ENCODE measurements at regions not wholly inside any gene's neighbourhood (a gene's known extent, or its start where the extent isn't known, plus 50 kb on each side); places are given as distances from the start of the nearest gene placed in this dataset.

- TF ChIP-seq EZH2phosphoT487 (IDR thresholded peaks at IDR 0.05; ENCODE audit: borderline replicate concordance, low read length) (no peak), CTCF (IDR thresholded peaks at IDR 0.05; ENCODE audit: low read depth, low read length, poor library complexity, severe bottlenecking) (no peak)
- Histone ChIP-seq H3K4me3 (ENCODE audit: low read length) (no peak overlapping the region), H3F3A (ENCODE audit: control insufficient read depth, insufficient read depth) (no peaks in the 10 kb centered on the region; the same call in 1 of the 2 replicates), H4K20me1 (ENCODE audit: control insufficient read depth, insufficient read depth, low read depth, low read length) (no peaks in the 10 kb centered on the region), H3K36me3 (ENCODE audit: control insufficient read depth, low read length) (no peaks in the 10 kb centered on the region), H3K4me2 (ENCODE audit: low read length) (no peak overlapping the region), H3K9me2 (replicated peaks; ENCODE audit: control insufficient read depth, low read length) (no peaks in the 10 kb centered on the region), H3K79me2 (ENCODE audit: control insufficient read depth, low read length) (no peaks in the 10 kb centered on the region), H3K27ac (ENCODE audit: low read depth, low read length) (no peak overlapping the region), H3K27me3 (ENCODE audit: control insufficient read depth, low read length) (peaks cover 57% of the 10 kb centered on the region), H3K9me3 (ENCODE audit: control insufficient read depth, insufficient read depth, low read length) (no peaks in the 10 kb centered on the region), H3K4me1 (ENCODE audit: control insufficient read depth, low read length) (peaks cover 18% of the 10 kb centered on the region)
Measured at GRCh38 chr17:77889866-77890760, 68.4 kb upstream of the TNRC6C start.

GRCh38 chr17:77890771-77891170 lies 67.7 kb upstream of the TNRC6C start:
- no peaks in the 10 kb centered on the region for H3K79me2 ChIP-seq (ENCODE audit: control insufficient read depth, low read length)
- no peaks in the 10 kb centered on the region; the same call in 1 of the 2 replicates for H3F3A ChIP-seq (ENCODE audit: control insufficient read depth, insufficient read depth)
- no peak overlapping the region for H3K4me3 ChIP-seq (ENCODE audit: low read length)
- no peak overlapping the region for H3K27ac ChIP-seq (ENCODE audit: low read depth, low read length)
- H3K27me3 ChIP-seq (ENCODE audit: control insufficient read depth, low read length), result peaks cover 56% of the 10 kb centered on the region
- no peaks in the 10 kb centered on the region for H3K9me3 ChIP-seq (ENCODE audit: control insufficient read depth, insufficient read depth, low read length)
- H3K4me2 ChIP-seq (ENCODE audit: low read length), result no peak overlapping the region
- H4K20me1 ChIP-seq (ENCODE audit: control insufficient read depth, insufficient read depth, low read depth, low read length), result no peaks in the 10 kb centered on the region
- peaks cover 18% of the 10 kb centered on the region for H3K4me1 ChIP-seq (ENCODE audit: control insufficient read depth, low read length)
- no peaks in the 10 kb centered on the region for H3K36me3 ChIP-seq (ENCODE audit: control insufficient read depth, low read length)
- TF ChIP-seq EZH2phosphoT487 (IDR thresholded peaks at IDR 0.05; ENCODE audit: borderline replicate concordance, low read length) (no peak), CTCF (IDR thresholded peaks at IDR 0.05; ENCODE audit: low read depth, low read length, poor library complexity, severe bottlenecking) (no peak)
- no peaks in the 10 kb centered on the region for H3K9me2 ChIP-seq (replicated peaks; ENCODE audit: control insufficient read depth, low read length)

- peaks cover 48% of the 10 kb centered on the region for H3K27me3 ChIP-seq (ENCODE audit: control insufficient read depth, low read length)
- H3K4me3 ChIP-seq (ENCODE audit: low read length), result no peak overlapping the region
- no peaks in the 10 kb centered on the region for H3K9me2 ChIP-seq (replicated peaks; ENCODE audit: control insufficient read depth, low read length)
- H4K20me1 ChIP-seq (ENCODE audit: control insufficient read depth, insufficient read depth, low read depth, low read length), result no peaks in the 10 kb centered on the region
- H3F3A ChIP-seq (ENCODE audit: control insufficient read depth, insufficient read depth), result no peaks in the 10 kb centered on the region
- peaks cover 18% of the 10 kb centered on the region for H3K4me1 ChIP-seq (ENCODE audit: control insufficient read depth, low read length)
- no peaks in the 10 kb centered on the region for H3K79me2 ChIP-seq (ENCODE audit: control insufficient read depth, low read length)
- H3K4me2 ChIP-seq (ENCODE audit: low read length), result no peak overlapping the region
- TF ChIP-seq EZH2phosphoT487 (IDR thresholded peaks at IDR 0.05; ENCODE audit: borderline replicate concordance, low read length) (no peak), CTCF (IDR thresholded peaks at IDR 0.05; ENCODE audit: low read depth, low read length, poor library complexity, severe bottlenecking) (no peak)
- H3K27ac ChIP-seq (ENCODE audit: low read depth, low read length), result no peak overlapping the region
- no peaks in the 10 kb centered on the region for H3K9me3 ChIP-seq (ENCODE audit: control insufficient read depth, insufficient read depth, low read length)
- H3K36me3 ChIP-seq (ENCODE audit: control insufficient read depth, low read length), result no peaks in the 10 kb centered on the region
Measured at GRCh38 chr17:77891602-77892001, 66.9 kb upstream of the TNRC6C start.
